ENCODE measurements at regions not wholly inside any gene's neighbourhood (a gene's known extent, or its start where the extent isn't known, plus 50 kb on each side); places are given as distances from the start of the nearest gene placed in this dataset.

GRCh38 chr4:141388481-141388880 is 167.8 kb downstream of the ZNF330 start:
- H3K4me3 ChIP-seq (ENCODE audit: low read depth, low read length): no peak overlapping the region
- no peak for TF ChIP-seq CTCF (IDR thresholded peaks at IDR 0.05; ENCODE audit: low read depth, low read length)

DNA sequence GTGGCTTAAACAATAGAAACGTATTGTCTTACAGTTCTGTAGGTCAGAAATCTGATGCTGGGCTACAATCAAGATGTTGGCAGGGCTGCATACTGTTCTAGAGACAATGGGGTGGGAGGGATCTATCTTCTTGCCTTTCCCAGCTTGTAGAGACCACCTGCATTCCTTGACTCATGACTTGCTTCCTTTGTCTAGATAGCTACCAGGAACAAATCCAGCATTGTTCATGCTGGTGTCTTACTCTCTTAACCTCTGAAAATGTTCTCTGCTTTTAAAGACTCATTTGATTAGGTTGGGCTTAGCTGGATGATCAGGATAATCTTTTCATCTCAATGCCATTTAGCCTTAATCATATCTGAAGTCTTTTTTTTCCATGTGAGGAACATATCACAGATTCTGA is 169.0 kb downstream of the ZNF330 start:
- H3K4me3 ChIP-seq (ENCODE audit: low read depth, low read length): no peak overlapping the region
- no peak for TF ChIP-seq CTCF (IDR thresholded peaks at IDR 0.05; ENCODE audit: low read depth, low read length)

DNA sequence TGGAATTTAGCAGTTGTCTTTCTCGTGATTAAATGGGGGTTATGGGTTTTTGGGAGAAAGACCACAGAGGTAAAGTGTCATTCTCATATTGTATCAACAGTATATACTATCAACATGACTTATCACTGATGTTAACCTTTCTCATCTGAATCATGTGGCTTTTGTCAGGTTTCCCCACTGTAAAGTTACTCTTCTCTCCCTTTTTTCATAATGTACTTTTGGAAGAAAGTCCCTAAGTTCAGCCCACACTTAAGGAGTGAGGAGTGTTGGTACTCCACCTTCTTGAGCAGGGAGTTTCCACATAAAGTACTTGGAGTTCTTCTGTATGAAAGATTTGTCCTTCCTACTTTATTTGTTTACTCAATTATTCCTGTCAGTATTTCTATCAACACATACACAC is 169.9 kb downstream of the ZNF330 start:
- no peak overlapping the region for H3K4me3 ChIP-seq (ENCODE audit: low read depth, low read length)
- no peak for TF ChIP-seq CTCF (IDR thresholded peaks at IDR 0.05; ENCODE audit: low read depth, low read length)

DNA sequence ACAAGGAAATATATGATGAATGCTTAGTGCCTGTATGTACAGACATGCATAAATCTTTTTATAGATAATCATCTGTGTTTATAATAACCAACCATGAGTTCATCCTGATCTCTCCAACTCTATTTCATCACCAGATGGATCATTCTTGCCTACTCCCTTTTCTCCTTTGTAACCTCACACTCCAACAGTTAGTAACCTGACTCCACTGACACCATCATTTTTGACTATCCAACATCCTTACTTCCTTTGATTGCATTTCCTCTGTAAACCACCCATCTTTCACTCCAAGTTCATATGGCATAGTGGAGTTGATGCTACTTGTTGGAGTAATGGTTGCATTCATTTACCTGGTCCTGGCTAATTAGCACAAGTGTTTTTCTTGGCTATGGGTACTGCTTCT is 170.6 kb downstream of the ZNF330 start:
- TF ChIP-seq CTCF (IDR thresholded peaks at IDR 0.05; ENCODE audit: low read depth, low read length): no peak

GRCh38 chr4:141391771-141392170 is 171.1 kb downstream of the ZNF330 start:
- no peak for TF ChIP-seq CTCF (IDR thresholded peaks at IDR 0.05; ENCODE audit: low read depth, low read length)
- no peak overlapping the region for H3K4me3 ChIP-seq (ENCODE audit: low read depth, low read length)

More for the DNA sequence above, 170.6 kb downstream of the ZNF330 start:
- H3K4me3 ChIP-seq (ENCODE audit: low read depth, low read length): no peak overlapping the region

- no peak overlapping the region for H3K4me3 ChIP-seq (ENCODE audit: low read depth, low read length)
- no peak for TF ChIP-seq CTCF (IDR thresholded peaks at IDR 0.05; ENCODE audit: low read depth, low read length)
These were observed 174.6 kb downstream of the ZNF330 start for GRCh38 chr4:141395246-141395830.

- H3K4me3 ChIP-seq (ENCODE audit: low read depth, low read length): no peak overlapping the region
- no peak for TF ChIP-seq CTCF (IDR thresholded peaks at IDR 0.05; ENCODE audit: low read depth, low read length)
These were observed 175.2 kb downstream of the ZNF330 start for GRCh38 chr4:141395919-141396318.
